C4-2B (cell line): ENCODE measurements at regions not wholly inside any gene's neighbourhood (a gene's known extent, or its start where the extent isn't known, plus 50 kb on each side); places are given as distances from the start of the nearest gene placed in this dataset.

Experiments
- H3K27ac ChIP-seq: fragments of 450-650 bp; 2 replicates; pipeline ENCODE4 v1.5.1; 2017
- ZFX ChIP-seq: fragments of 450-650 bp; IDR thresholded peaks from 2 replicates; pipeline ENCODE4 v1.6.1; 2017
- TF ChIP-seq, protein P1 (sequence below): fragments of 450-650 bp; conservative IDR thresholded peaks from 2 replicates; pipeline ENCODE4 v1.5.1; 2017; ENCODE audit warnings: mild to moderate bottlenecking

DNA sequence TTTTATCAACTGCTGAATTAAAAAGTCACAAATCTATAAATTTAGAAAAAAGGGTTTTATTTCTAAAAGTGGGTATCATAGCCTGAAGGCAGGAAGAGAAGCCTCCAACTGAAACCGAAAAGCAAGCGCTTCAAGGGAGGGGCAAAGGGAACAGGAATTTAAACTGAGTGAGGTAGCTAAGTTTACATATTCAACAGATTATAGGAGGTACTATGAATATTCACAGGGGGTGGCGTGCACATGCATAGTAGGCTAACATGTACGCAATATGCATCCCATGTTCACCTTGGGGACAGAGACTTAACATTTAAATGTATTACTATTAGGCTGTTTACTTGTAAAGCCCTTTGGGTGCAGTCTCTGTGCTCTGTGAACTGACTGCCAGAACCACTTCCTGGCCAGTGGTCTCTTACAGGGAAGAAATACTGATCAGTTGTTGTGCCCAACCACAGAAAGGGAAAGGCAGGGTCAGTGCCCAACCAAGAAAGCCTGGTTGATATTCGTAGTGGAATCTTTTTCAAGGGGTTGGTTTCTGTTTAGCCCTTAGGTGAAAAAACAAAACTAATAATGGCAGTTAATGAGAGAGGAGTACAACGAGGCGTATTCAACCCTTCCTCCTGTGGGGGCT lies 168.7 kb upstream of the GALNTL6 start:
- no peak for TF ChIP-seq ZFX
- TF ChIP-seq, protein P1, sequence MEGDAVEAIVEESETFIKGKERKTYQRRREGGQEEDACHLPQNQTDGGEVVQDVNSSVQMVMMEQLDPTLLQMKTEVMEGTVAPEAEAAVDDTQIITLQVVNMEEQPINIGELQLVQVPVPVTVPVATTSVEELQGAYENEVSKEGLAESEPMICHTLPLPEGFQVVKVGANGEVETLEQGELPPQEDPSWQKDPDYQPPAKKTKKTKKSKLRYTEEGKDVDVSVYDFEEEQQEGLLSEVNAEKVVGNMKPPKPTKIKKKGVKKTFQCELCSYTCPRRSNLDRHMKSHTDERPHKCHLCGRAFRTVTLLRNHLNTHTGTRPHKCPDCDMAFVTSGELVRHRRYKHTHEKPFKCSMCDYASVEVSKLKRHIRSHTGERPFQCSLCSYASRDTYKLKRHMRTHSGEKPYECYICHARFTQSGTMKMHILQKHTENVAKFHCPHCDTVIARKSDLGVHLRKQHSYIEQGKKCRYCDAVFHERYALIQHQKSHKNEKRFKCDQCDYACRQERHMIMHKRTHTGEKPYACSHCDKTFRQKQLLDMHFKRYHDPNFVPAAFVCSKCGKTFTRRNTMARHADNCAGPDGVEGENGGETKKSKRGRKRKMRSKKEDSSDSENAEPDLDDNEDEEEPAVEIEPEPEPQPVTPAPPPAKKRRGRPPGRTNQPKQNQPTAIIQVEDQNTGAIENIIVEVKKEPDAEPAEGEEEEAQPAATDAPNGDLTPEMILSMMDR: no peak
- H3K27ac ChIP-seq: no peak overlapping the region

DNA sequence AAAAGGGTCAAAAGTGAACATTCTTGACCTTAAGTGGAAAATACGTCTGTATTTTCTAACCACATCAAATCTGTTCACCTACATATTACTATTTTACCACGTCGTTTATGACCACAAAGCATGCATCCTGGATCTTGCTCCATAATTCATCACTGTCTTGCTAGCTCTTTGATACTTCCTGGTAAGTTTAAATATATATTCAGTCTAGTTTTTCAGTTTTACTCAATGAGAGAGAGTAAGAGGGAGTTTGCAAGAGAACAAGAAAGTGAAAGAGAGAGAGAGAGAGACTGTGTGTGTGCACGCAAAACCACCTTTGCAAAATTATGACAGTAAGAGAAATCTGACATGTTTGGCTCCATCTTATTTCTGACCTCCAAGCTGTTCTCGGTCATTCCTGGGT lies 173.7 kb upstream of the GALNTL6 start:
- no peak overlapping the region for H3K27ac ChIP-seq

DNA sequence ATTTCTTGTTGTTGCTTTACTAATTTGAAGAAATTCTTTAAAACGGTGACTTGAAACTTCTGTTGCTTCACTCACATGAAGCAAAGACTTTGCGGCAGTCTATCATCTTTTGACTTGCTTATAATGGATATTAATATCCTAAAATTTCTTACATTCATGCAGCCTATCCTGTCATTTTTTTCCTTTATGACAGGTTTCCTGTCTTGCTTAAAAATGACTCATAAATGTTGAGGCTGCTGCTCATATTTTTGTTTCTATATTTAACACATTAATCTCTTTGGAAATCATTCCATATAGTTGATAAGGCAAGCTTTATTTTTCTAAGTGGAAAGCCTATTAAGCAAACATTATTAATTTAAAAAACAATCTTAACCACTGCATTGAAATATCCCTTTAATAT lies 176.6 kb upstream of the GALNTL6 start:
- no peak overlapping the region for H3K27ac ChIP-seq
- TF ChIP-seq ZFX: no peak
- TF ChIP-seq, protein P1: no peak

More for the DNA sequence above, 173.7 kb upstream of the GALNTL6 start:
- no peak for TF ChIP-seq ZFX
- TF ChIP-seq, protein P1: no peak

DNA sequence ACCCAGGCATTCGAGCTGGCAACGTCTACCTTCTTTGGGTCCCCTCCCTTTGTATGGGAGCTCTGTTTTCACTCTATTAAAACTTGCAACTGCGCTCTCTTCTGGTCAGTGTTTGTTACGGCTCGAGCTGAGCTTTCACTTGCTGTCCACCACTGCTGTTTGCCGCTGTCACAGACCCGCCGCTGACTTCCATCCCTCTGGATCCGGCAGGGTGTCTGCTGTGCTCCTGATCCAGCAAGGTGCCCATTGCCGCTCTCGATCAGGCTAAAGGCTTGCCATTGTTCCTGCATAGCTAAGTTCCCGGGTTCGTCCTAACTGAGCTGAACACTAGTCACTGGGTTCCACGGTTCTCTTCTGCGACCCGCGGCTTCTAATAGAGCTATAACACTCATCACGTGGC lies 183.5 kb upstream of the GALNTL6 start:
- no peak for TF ChIP-seq ZFX
- TF ChIP-seq, protein P1: peak; percentile 23

DNA sequence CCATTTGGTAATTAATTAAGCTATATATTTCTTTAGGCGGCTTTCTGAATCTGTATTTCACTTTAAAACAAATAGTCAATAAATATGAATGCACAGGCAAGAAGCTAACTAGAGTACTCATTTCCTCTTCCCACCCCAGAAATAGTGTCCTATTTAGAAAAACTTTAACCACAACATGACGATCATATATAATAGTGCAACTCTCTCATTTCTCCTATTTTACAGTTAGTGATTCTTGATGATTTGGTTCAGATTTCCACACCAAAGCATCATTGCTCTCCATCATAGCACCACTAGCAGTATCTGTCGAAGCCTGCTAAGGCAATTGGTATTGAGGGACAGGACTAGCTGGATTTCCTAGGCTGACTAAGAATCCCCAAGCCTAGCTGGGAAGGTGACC lies 184.0 kb upstream of the GALNTL6 start:
- TF ChIP-seq, protein P1: no peak
- TF ChIP-seq ZFX: no peak
- H3K27ac ChIP-seq: no peak overlapping the region

More for the DNA sequence above, 183.5 kb upstream of the GALNTL6 start:
- peak overlapping the region; percentile 17; the same call in 1 of the 2 replicates for H3K27ac ChIP-seq

DNA sequence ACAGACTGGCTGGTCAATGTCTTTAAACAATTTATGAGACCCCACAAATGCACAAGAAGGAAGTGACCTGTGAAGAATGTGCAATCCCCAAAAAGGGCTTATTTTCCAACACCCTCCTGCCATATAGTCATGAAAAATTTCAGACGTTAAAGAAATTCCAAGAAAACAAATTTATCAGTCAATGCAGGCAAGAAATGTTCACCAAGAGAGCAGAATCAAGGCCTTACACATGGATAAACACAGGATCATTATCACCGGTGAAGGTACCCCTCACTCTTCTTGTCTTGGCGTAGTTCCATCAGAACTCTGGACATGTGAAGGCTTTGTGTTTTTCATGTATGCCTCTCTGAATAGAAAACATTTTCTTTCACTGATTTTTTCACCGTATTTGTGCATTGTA lies 186.7 kb upstream of the GALNTL6 start:
- H3K27ac ChIP-seq: no peak overlapping the region
- TF ChIP-seq ZFX: no peak
- TF ChIP-seq, protein P1: no peak

DNA sequence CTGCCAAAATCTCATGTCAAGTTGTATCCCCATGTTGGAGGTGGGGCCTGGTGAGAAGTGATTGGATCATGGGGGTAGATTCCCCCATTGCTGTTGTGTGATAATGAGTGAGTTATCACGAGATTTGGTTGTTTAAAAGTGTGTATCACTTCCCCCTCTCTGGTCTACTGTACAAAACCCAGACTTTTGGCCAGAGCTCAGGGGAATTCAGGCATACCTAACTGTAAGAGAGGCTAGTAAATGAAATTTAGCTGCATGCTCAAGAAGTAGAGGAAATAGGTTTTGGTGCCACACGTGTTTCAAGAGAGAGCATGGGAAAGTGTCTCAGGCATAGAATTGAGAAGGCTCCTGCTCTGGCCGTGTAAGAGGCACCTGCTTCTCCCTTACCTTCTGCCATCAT lies 190.5 kb upstream of the GALNTL6 start:
- H3K27ac ChIP-seq: no peak overlapping the region

DNA sequence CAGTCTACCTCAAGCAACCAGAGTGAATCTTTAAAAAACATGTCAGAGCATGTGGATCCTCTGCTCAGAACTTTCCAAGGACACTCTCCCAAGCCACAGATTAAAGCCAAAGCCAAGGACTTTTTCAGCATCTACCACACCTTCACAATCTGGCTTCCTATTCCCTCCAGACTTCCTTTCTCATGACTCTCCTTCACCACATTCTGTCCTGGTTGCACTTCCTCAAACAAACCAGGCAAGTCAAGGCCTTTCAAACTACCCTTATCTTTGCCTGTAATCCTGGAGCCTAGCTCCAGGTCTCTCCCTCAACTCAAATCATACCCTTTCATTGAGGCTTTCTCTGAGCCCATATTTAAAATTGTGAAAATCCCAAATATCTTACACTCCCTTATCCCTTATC lies 191.6 kb upstream of the GALNTL6 start:
- no peak overlapping the region for H3K27ac ChIP-seq
- TF ChIP-seq, protein P1: no peak
- TF ChIP-seq ZFX: no peak

More for the DNA sequence above, 190.5 kb upstream of the GALNTL6 start:
- TF ChIP-seq ZFX: no peak
